ENCODE measurements at regions not wholly inside any gene's neighbourhood (a gene's known extent, or its start where the extent isn't known, plus 50 kb on each side); places are given as distances from the start of the nearest gene placed in this dataset.

DNA sequence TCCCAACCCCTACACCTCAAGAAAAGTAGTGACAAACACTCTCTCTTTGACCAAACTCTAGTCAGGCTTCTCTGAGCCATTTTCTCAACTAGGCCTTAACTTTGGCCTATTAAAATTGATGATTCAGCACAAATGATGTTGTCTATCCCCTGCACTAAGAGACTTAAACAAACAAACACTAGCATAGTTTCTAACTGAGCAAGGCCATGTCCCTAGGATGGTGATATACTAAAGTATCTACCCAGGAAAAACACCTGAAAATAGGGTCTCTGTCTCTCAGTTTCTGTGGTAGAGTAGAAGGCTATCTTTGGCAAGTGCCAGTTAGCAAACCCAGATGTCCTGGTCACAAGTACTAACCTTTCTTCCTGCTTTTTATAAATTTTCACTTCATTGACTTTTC lies 219.7 kb upstream of the ANO3 start:
- no peak for DNase-seq

- DNase-seq, result no peak
Observed at GRCh38 chr11:26121466-26121865, 210.5 kb upstream of the ANO3 start.

DNA sequence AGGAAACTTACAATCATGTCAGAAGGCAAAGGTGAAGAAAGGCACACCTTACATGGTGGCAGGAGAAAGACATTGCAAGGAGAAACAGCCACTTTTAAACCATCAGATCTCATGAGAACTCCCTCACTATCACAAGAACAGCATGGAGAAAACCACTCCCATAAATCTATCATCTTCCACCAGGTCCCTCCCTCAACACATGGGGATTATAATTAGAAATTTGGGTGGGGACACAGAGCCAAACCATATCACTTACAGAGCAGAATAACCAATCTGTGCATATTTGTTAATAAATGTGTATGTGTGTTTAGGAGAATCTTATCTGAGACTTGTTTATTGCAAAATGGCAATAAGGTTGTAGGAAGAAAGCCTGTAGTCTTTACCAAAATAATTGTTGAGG lies 205.2 kb upstream of the ANO3 start:
- no peak for DNase-seq

- no peak for DNase-seq
Observed at GRCh38 chr11:26127336-26127735, 204.6 kb upstream of the ANO3 start.

- no peak for DNase-seq
Observed at GRCh38 chr11:26131406-26131805, 200.5 kb upstream of the ANO3 start.

- DNase-seq, result no peak
Observed at GRCh38 chr11:26134053-26134452, 197.9 kb upstream of the ANO3 start.

DNA sequence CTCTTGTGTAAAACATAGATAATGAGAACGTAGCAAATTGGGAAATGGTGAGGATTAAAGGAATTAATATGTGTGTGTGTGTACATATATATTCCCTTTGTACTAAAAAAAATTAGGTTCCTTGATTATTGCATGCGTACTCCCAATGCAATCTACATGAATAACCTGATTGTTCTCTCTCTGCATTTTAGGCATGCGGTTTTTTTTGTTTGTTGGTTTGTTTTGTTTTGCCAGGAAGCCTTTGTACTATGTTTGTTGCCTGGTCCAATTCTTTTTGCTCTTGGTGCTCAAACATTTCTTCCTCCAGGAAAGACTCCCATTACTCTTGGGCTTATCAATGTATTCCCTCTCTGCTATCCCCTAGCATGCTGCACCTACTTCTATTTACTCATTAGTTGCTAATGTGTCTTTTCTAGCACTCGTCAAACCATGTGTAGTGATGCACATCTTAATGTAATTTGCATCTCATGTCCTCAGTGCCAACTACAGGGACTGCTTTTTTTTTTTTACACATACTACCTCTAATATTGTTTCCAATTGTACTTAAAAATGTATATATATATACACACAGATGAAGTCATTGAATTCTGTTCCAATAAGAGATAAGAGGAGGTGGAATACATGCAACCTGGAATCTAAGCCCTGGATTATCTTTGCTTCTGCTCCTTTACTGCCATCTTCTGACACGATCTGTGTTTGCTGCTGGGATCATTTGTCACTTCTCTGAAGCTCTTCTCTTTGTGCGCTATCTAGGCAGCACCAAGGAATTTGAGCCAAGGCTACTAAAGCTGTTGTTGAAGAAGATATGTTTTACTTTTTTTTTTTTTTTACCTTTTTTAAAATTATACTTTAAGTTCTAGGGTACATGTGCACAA lies 197.2 kb upstream of the ANO3 start:
- DNase-seq, result no peak

GRCh38 chr11:26137651-26138050 lies 194.3 kb upstream of the ANO3 start:
- DNase-seq, result no peak

- DNase-seq, result no peak
Observed at GRCh38 chr11:26142891-26143290, 189.0 kb upstream of the ANO3 start.

GRCh38 chr11:26143566-26144290 lies 188.2 kb upstream of the ANO3 start:
- no peak for DNase-seq

DNA sequence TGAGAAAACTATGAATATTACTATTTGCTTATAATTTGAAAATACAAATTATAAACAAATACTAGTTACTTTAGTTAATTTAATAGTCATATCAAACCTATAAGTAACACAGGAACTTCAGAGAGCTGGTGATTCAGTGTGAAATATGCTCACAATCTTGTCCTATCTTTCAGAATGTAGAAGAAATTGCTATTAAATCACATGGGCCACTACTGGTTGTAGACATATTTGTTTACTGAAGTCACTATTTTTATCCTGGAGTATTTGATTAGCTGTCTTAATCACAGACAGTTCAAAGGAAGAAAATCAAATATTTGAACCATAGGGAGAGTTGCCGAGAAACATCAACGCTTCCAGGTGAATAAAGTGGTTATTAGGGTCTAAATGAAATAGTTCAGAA lies 187.6 kb upstream of the ANO3 start:
- no peak for DNase-seq

DNA sequence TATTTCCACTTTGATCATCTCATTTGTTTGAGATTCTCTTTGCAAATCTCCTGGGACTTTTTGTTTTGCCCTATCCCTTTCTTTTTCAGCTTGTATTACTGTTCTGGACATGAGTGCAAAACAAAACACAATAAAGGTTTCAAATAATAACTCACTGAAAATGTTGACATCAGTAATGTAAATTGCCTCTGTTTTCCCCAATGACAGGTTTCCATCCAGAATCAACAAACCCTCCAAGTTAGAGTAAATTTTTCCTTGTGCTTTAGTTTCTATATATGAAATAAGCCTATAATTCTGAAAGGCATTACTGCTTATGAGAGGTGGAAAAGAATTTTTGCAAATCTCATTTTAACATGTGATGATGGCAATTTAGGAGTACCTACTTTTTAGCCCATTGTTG lies 187.0 kb upstream of the ANO3 start:
- no peak for DNase-seq

DNA sequence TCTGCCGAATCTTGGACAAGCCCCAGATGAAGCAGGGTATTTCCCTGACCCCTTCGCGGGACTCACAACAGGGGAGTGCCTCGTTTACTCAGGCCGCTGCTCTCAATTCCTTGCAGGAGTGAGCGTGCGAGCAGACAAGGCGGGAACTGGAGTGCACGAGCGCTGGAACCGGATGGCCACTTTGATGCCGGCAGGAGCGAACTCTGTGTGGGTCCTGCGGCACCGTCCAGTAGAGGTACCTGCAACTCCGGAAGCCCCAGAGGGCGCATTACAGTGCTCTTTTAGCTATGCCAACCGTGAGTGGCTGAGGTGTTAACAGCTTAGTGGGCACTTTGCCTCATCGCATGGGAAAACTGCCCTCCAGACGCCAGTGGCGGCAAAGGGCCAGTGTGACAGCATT lies 182.3 kb upstream of the ANO3 start:
- no peak for DNase-seq

GRCh38 chr11:26150031-26150430 lies 181.9 kb upstream of the ANO3 start:
- no peak for DNase-seq

DNA sequence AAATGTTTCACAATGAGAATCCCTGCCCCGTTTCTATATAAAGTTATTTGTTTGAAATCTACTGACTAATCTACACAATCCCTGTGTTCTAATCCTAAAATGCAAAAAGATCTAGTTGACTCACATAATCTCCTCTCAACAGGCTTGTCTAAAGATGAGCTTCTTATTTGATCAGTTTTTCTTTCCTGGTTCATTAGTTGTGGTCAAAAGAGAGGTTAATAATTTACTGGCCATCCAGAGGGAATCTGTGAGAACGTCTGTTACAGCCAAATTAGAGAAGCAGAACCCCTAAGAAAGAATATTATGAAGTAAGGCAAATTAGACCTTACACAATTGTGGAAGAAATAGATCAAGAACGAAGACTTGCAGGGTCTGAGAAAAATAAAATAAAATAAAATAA lies 173.7 kb upstream of the ANO3 start:
- no peak for DNase-seq

GRCh38 chr11:26162291-26162690 lies 169.6 kb upstream of the ANO3 start:
- no peak for DNase-seq

GRCh38 chr11:26186389-26186788 lies 145.5 kb upstream of the ANO3 start:
- DNase-seq, result no peak

DNA sequence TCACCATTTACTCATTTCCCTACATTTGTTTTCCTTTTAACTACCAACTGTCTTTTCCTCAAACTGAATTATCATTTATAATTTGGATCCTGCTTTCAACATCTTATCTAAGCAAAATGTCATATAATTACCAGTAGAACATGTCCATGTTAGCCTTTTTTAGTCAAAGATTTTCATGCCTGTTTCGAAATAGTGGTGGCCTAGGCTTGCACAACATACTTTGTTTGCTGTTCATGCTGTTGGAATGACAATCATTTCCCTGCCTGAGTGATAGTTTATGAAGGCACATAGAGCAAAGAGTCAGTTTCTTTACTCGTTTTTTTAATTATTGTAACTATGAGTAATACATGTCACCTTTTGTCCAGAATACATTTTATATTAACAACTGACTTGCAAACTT lies 144.3 kb upstream of the ANO3 start:
- DNase-seq, result no peak

DNA sequence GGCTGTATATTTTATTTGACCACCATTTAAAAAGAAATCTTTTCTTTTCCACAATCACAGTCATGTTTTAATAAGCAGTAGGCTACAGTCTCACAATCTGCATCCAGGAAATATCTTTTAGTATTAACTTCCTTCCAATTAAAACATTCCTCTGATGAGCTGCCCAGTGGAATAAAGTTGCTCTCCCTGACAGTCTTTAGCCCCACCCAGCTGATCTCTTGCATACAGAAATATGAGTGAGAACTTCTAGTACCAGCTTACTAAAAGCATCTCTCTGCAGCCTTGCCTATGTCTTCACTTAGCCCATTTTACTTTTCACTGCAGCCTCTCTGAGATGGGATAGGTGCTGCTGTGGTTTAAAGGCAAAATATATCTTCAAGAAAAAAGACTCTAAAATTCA lies 143.4 kb upstream of the ANO3 start:
- DNase-seq, result no peak

DNA sequence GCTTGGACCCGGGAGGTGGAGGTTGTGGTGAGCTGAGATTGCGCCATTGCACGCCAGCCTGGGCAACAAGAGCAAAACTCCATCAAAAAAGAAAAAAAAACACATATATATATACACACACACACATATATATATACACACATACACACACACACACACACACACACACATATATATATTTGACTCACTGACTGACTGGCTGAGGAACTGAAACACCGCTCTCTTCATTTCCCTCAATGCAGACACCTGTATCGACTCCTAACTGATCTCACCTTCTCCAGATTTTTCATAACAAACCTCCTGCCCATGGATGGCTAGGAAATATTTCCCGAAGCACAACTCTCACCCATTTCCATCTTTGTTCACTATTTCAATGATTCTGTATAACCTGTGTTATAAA lies 140.7 kb upstream of the ANO3 start:
- no peak for DNase-seq

- DNase-seq, result no peak
Observed at GRCh38 chr11:26193694-26194365, 138.1 kb upstream of the ANO3 start.

- no peak for DNase-seq
Observed at GRCh38 chr11:26194881-26195280, 137.0 kb upstream of the ANO3 start.

- DNase-seq, result no peak
Observed at GRCh38 chr11:26198532-26199096, 133.3 kb upstream of the ANO3 start.

Data from NCI-H748 treated with DMSO at 0.1 percent for 48 hours (cell line).